Trophoblast cell (in vitro differentiated cells and primary cell): ENCODE measurements at regions not wholly inside any gene's neighbourhood (a gene's known extent, or its start where the extent isn't known, plus 50 kb on each side); places are given as distances from the start of the nearest gene placed in this dataset.
A peak's percentile ranks its signal among the peaks of the same experiment; 100 is the strongest.

ENCODE experiments used
- DNase-seq, 2 donors: peaks; one replicate each; pipeline ENCODE4 v3.0.0-alpha.2; 2016
- H2AFZ ChIP-seq: 2 replicates; pipeline ENCODE4 v1.6.1; 2013; ENCODE audit warnings: low read length, moderate library complexity, mild to moderate bottlenecking; ENCODE audit not compliant: insufficient read depth, poor library complexity
- H2AK5ac ChIP-seq: 2 replicates; pipeline ENCODE4 v1.6.1; 2013; ENCODE audit warnings: mild to moderate bottlenecking, low read length
- H2BK120ac ChIP-seq: 2 replicates; pipeline ENCODE4 v1.6.1; 2013; ENCODE audit warnings: low read length, mild to moderate bottlenecking, moderate library complexity; ENCODE audit not compliant: insufficient read depth, poor library complexity
- H2BK12ac ChIP-seq: 2 replicates; pipeline ENCODE4 v1.6.1; 2013; ENCODE audit warnings: mild to moderate bottlenecking, low read length, moderate library complexity
- H2BK5ac ChIP-seq: 2 replicates; pipeline ENCODE4 v1.6.1; 2013; ENCODE audit warnings: low read length, low read depth, moderate library complexity, mild to moderate bottlenecking; ENCODE audit not compliant: poor library complexity
- H3K14ac ChIP-seq: 2 replicates; pipeline ENCODE4 v1.6.1; 2013; ENCODE audit warnings: mild to moderate bottlenecking, low read length
- H3K18ac ChIP-seq: 2 replicates; pipeline ENCODE4 v1.6.1; 2013; ENCODE audit warnings: mild to moderate bottlenecking, low read length
- H3K23ac ChIP-seq: 2 replicates; pipeline ENCODE4 v1.6.1; 2013; ENCODE audit warnings: low read length
- H3K27ac ChIP-seq: 2 replicates; pipeline ENCODE4 v1.5.1; 2013; ENCODE audit warnings: low read depth, mild to moderate bottlenecking, inconsistent platforms, low read length, moderate library complexity
- H3K27me3 ChIP-seq: 2 replicates; pipeline ENCODE4 v1.6.1; 2013; ENCODE audit warnings: inconsistent platforms, mild to moderate bottlenecking, low read length, moderate library complexity; ENCODE audit not compliant: insufficient read depth
- H3K36me3 ChIP-seq, 2 experiments: 1 replicate in 1 of 2; 2 replicates in 1 of 2; pipeline ENCODE4 v1.6.1; 2013; ENCODE audit warnings: low read length in 2 of 2, mild to moderate bottlenecking in 2 of 2, moderate library complexity in 1 of 2; ENCODE audit not compliant: insufficient read depth in 2 of 2, control insufficient read depth in 1 of 2
- H3K4ac ChIP-seq: 2 replicates; pipeline ENCODE4 v1.6.1; 2013; ENCODE audit warnings: low read depth, mild to moderate bottlenecking, low read length, moderate library complexity
- H3K4me1 ChIP-seq, 2 experiments: 1 replicate in 1 of 2; 2 replicates in 1 of 2; pipeline ENCODE4 v1.6.1; 2013; ENCODE audit warnings: low read length in 2 of 2, mild to moderate bottlenecking in 2 of 2, moderate library complexity in 1 of 2; ENCODE audit not compliant: insufficient read depth in 2 of 2, control insufficient read depth in 1 of 2
- H3K4me2 ChIP-seq: 2 replicates; pipeline ENCODE4 v1.6.1; 2013; ENCODE audit warnings: inconsistent platforms, mild to moderate bottlenecking, low read length, moderate library complexity
- H3K4me3 ChIP-seq: 2 replicates; pipeline ENCODE4 v1.5.1; 2013; ENCODE audit warnings: mild to moderate bottlenecking, low read depth, low read length, inconsistent platforms
- H3K79me1 ChIP-seq: one replicate; pipeline ENCODE4 v1.6.1; 2013; ENCODE audit warnings: low read length
- H3K79me2 ChIP-seq: 2 replicates; pipeline ENCODE4 v1.6.1; 2013; ENCODE audit warnings: low read length, mild to moderate bottlenecking; ENCODE audit not compliant: control insufficient read depth, insufficient read depth, poor library complexity
- H3K9ac ChIP-seq: 2 replicates; pipeline ENCODE4 v1.6.1; 2013; ENCODE audit warnings: mild to moderate bottlenecking, low read length
- H3K9me3 ChIP-seq: 2 replicates; pipeline ENCODE4 v1.6.1; 2013; ENCODE audit warnings: low read depth, mild to moderate bottlenecking, control low read depth, inconsistent platforms, low read length; ENCODE audit not compliant: insufficient read depth
- H4K12ac ChIP-seq: 2 replicates; pipeline ENCODE4 v1.6.1; 2013; ENCODE audit warnings: low read depth, mild to moderate bottlenecking, low read length, moderate library complexity
- H4K8ac ChIP-seq: 2 replicates; pipeline ENCODE4 v1.6.1; 2013; ENCODE audit warnings: low read depth, mild to moderate bottlenecking, low read length, moderate library complexity
- H4K91ac ChIP-seq: one replicate; pipeline ENCODE4 v1.6.1; 2013; ENCODE audit warnings: low read depth, mild to moderate bottlenecking, low read length, moderate library complexity
- WGBS: extraction: QIAGEN DNeasy Blood & Tissue Kit; methylation state at CpG from one replicate; pipeline ENCODE4 v1.1.7; 2013; ENCODE audit warnings: missing lambda C conversion rate; ENCODE audit not compliant: insufficient read length, insufficient coverage; ENCODE audit errors: extremely low coverage; 5-methylcytosine and 5-hydroxymethylcytosine counted together

DNA sequence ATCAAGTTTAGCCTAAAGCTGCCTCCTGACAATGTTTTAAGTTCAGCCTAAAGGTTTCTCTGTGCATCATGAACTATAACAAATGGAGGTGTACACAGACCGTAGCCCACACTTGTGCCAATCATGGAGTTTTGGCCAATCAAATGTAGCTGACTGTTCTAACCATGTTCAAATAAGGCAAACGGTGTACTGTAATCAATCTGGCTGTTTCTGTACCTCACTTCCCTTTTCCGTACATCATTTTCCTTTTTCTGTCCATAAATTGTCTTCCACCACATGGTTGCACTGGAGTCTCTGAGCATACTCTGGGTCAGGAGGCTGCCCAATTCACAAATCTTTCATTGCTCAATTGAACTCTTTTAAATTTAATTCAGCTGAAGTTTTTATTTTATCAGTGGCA, 132.2 kb upstream of the UST start:
- H3K4me3 ChIP-seq = no peak overlapping the region

DNA sequence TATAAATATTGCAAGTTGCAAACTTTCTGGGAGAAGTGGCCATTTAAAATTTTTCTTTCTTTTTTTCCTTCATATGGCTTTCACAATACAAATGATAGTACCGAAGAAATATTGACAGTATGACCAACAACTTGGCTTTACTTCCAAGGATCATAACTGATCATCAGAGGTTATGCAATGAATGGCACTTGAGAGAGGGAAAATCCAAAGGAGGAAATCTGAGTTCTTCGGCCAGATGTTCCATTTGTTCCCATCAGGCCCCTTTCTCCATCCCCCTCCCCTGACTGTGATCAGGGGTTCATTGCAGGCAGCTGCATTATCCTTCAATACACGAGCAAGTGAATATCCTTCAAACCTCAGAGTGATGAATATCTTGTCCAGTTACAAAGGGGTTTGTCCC, 130.0 kb upstream of the UST start:
- H3K4me1 ChIP-seq = no peaks in the 10 kb centered on the region
- H3K4me3 ChIP-seq = no peak overlapping the region
- H3K79me2 ChIP-seq = no peaks in the 10 kb centered on the region
- no peaks in the 10 kb centered on the region for H3K79me1 ChIP-seq
- no peak overlapping the region for H3K27ac ChIP-seq
- no peak overlapping the region for H4K8ac ChIP-seq
- no peak overlapping the region for H2AFZ ChIP-seq
- H2BK120ac ChIP-seq = no peak overlapping the region
- DNase-seq = no peak
- WGBS = no CpG with 5 or more reads among the region's 3 CpGs
- no peak overlapping the region for H3K4ac ChIP-seq
- no peak overlapping the region for H3K4me2 ChIP-seq
- H3K36me3 ChIP-seq = no peaks in the 10 kb centered on the region
- no peaks in the 10 kb centered on the region for H3K9me3 ChIP-seq
- H3K18ac ChIP-seq = no peak overlapping the region
- H2BK5ac ChIP-seq = no peak overlapping the region
- H2AK5ac ChIP-seq = no peak overlapping the region
- H4K12ac ChIP-seq = no peak overlapping the region
- H3K27me3 ChIP-seq = no peaks in the 10 kb centered on the region
- no peak overlapping the region for H2BK12ac ChIP-seq
- no peak overlapping the region for H4K91ac ChIP-seq
- no peak overlapping the region for H3K14ac ChIP-seq
- no peak overlapping the region for H3K23ac ChIP-seq
- no peak overlapping the region for H3K9ac ChIP-seq

More for the DNA sequence above, 132.2 kb upstream of the UST start:
- Histone ChIP-seq H3K9ac (no peak overlapping the region), H3K79me2 (no peaks in the 10 kb centered on the region), H3K4me2 (no peak overlapping the region), H4K91ac (no peak overlapping the region), H3K27ac (no peak overlapping the region), H3K4ac (no peak overlapping the region), H4K12ac (no peak overlapping the region), H3K9me3 (no peaks in the 10 kb centered on the region), H2BK5ac (no peak overlapping the region), H3K23ac (no peak overlapping the region), H3K18ac (no peak overlapping the region), H3K4me1 (no peaks in the 10 kb centered on the region), H3K36me3 (no peaks in the 10 kb centered on the region), H2AK5ac (no peak overlapping the region), H3K27me3 (no peaks in the 10 kb centered on the region), H4K8ac (no peak overlapping the region), H2BK12ac (no peak overlapping the region), H3K79me1 (no peaks in the 10 kb centered on the region), H3K14ac (no peak overlapping the region), H2BK120ac (no peak overlapping the region), H2AFZ (no peak overlapping the region)
- WGBS = no CpG with 5 or more reads among the region's 3 CpGs
- no peak for DNase-seq

DNA sequence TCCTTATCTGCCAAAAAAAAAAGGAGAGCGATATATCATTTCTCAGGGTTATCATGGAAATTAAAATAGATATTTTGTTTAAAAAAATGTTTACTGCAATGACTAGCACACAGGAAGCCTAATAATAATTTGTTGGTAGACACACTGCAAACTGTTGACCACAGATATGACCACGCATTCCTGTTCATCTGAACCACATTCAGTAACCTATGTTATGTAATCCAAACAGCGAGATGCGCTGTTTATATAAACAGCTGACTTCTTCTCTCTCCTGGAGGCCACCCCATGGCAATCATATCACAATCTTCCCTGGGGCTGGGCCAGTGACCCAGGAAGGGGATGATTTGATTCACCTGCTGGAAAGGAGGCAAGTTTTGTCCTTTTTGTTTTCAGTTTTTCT, 129.3 kb upstream of the UST start:
- Histone ChIP-seq H3K27ac (no peak overlapping the region), H3K4me1 (no peaks in the 10 kb centered on the region), H2BK120ac (no peak overlapping the region), H3K9me3 (no peaks in the 10 kb centered on the region), H3K9ac (no peak overlapping the region), H3K27me3 (no peaks in the 10 kb centered on the region), H3K4me2 (no peak overlapping the region), H3K4me3 (no peak overlapping the region), H4K12ac (no peak overlapping the region), H3K79me2 (no peaks in the 10 kb centered on the region), H4K91ac (no peak overlapping the region), H4K8ac (no peak overlapping the region), H3K79me1 (no peaks in the 10 kb centered on the region), H3K36me3 (no peaks in the 10 kb centered on the region), H3K23ac (no peak overlapping the region), H3K18ac (no peak overlapping the region), H2BK5ac (no peak overlapping the region), H2AK5ac (no peak overlapping the region), H3K4ac (no peak overlapping the region), H2AFZ (no peak overlapping the region), H3K14ac (no peak overlapping the region), H2BK12ac (no peak overlapping the region)
- DNase-seq = no peak
- no CpG with 5 or more reads among the region's 4 CpGs for WGBS

GRCh38 chr6:148619891-148620290, 126.9 kb upstream of the UST start:
- no peak overlapping the region for H2AFZ ChIP-seq
- WGBS = no CpG with 5 or more reads among the region's 1 CpG
- DNase-seq = peak in 1 of 2 donors; percentile 2

More at GRCh38 chr6:148619891-148620290, 126.9 kb upstream of the UST start:
- Histone ChIP-seq H3K9ac (no peak overlapping the region), H3K9me3 (no peaks in the 10 kb centered on the region), H2AK5ac (no peak overlapping the region), H3K79me1 (no peaks in the 10 kb centered on the region), H2BK5ac (no peak overlapping the region), H4K91ac (no peak overlapping the region), H2BK12ac (no peak overlapping the region), H3K23ac (no peak overlapping the region), H4K8ac (no peak overlapping the region), H3K18ac (no peak overlapping the region), H3K27ac (no peak overlapping the region), H3K4me2 (no peak overlapping the region), H4K12ac (no peak overlapping the region), H3K4me1 (no peaks in the 10 kb centered on the region), H3K36me3 (no peaks in the 10 kb centered on the region), H3K79me2 (no peaks in the 10 kb centered on the region), H2BK120ac (no peak overlapping the region), H3K14ac (no peak overlapping the region), H3K4ac (no peak overlapping the region), H3K27me3 (no peaks in the 10 kb centered on the region), H3K4me3 (no peak overlapping the region)
